22Rv1 (cell line): ENCODE measurements at regions not wholly inside any gene's neighbourhood (a gene's known extent, or its start where the extent isn't known, plus 50 kb on each side); places are given as distances from the start of the nearest gene placed in this dataset.

Experiments used
- CTCF ChIP-seq: fragments of 450-650 bp; IDR thresholded peaks from 2 replicates; pipeline ENCODE4 v1.5.1; 2017; ENCODE audit warnings: mild to moderate bottlenecking
- ZFX ChIP-seq: fragments of 450-650 bp; IDR thresholded peaks from 2 replicates; pipeline ENCODE4 v1.6.1; 2017; ENCODE audit warnings: antibody characterized with exemption, borderline replicate concordance

GRCh38 chr13:106326751-106327150, 208.7 kb downstream of the EFNB2 start:
- TF ChIP-seq CTCF (no peak), ZFX (no peak)
